HG02588 (cell line): ENCODE measurements at regions not wholly inside any gene's neighbourhood (a gene's known extent, or its start where the extent isn't known, plus 50 kb on each side); places are given as distances from the start of the nearest gene placed in this dataset.
"Not testable (repeated sequence)": the region's sequence is repeated elsewhere in the genome, so short reads cannot be mapped to it uniquely, and the experiment has no call there.

Experiments
- ATAC-seq: cut with Tn5 transposase; IDR thresholded peaks from one replicate; pipeline ENCODE4 v1.9.1; 2021; ENCODE audit warnings: mild to moderate bottlenecking, moderate library complexity; ENCODE audit not compliant: unreplicated experiment

DNA sequence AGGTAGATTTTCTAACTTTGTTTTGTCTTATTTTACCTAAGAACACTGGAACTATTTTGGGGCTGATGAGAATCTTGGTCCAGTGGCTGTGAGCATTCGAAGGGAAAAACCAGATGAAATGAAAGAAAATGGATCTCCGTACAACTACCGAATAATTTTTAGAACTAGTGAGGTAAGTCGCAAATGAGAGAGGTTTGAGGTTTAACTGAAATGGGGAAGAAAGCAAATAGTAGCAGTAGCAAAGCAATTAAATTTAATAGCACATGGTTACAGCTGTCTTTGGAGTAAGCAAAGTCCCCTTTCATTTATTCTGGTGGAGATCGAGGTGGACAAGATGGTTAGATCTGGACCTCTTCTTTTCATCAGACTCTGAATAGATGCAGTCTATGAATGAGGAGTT lies 313.5 kb upstream of the RGS6 start:
- ATAC-seq: no peak

DNA sequence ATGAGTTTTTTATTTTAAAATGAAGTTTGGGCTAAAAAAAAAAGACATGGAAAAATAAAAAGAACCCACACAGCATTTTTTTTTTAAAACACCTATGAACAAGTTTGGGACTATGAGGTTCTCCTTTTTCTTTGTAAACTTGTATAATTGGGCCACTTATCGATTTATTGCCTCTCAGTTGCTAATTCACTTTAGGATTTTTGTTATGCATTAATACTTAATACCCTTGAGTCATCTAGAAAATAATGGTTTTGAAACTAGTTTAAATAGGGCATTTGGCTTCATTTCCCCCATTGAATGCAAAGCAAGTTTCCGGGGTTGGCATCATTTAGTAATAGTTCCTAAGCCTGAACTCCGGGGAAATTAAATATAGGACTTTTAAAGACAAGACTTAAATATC lies 312.8 kb upstream of the RGS6 start:
- no peak for ATAC-seq

DNA sequence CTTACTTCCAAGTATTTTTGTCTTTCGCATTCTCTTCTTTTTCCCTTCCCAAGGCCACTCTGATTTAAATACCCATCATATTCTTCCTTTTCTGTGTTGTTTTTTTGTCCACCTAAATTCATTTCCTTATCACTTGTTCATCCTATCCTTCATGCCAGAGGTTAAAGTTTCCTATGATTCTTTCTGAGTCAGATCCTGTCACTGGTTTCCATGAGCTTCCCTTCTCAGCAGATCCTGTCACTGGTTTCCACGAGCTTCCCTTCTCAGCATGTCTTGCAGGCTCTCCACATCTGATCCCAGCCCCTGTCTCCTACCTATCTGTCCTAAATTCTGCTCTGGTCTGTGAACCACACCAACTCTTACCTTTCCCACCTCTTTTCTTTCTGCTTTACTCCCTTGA lies 311.8 kb upstream of the RGS6 start:
- no peak for ATAC-seq

DNA sequence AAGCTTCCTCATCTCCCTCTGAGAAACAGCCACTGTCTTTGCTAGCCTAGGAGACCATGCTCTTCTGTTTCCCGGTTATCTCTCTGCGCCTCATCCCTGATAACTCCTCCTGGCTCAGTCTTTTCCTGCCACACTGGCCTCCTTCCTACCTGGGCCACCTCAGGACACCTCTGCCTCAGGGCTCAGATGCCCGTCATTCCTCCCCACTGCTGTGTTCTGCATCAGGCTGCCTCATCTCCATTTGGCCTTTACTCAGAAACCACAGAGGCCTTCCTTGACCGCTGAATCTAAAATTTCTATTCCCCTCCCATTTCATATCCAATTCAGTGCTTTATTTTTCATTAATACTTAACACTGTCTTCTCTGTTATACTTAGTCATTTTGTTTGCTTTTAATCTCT lies 311.0 kb upstream of the RGS6 start:
- ATAC-seq: no peak

DNA sequence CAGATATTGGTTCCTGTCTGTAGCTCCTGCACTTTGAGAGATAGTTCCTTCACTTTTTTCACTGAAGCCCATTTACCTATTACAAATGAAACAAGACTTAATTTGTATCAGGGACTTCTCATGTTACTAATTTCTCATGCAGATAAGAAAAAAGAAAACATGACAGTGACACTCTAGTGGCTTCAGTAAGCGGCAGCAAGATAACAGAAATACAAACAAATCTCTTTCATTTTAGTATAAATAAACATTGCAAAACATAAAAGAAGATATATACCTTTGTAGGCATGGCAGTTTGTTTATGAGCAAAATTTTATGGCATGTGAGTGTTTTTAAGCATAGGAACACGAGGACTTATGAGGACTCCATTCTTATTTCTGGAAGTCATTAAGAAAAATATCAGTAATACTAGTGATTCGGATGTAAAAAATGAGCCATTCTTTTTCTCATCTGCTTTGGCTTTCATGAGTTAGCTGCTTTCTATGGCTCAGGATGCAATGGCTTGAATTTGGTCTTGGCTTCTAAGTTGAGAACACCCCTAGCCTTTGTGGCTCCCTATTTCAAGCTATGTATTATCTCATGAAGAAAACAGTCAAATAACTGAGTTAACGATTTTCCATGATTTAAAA lies 310.1 kb upstream of the RGS6 start:
- no peak for ATAC-seq

DNA sequence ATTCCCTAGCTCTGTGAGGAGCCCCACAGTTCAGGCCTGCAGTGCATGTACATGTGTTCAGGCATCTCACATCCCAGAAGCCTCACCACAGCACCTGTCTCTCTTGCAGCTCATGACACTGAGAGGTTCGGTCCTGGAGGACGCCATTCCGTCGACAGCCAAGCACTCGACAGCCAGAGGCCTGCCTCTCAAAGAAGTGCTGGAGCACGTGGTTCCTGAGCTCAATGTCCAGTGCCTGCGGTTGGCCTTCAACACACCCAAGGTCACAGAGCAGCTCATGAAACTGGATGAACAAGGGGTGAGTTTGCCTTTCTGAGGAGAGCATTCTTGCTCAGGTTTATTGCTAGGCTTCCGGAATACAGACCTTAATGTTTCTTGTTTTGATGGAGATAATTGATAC lies 308.3 kb upstream of the RGS6 start:
- ATAC-seq: no peak

DNA sequence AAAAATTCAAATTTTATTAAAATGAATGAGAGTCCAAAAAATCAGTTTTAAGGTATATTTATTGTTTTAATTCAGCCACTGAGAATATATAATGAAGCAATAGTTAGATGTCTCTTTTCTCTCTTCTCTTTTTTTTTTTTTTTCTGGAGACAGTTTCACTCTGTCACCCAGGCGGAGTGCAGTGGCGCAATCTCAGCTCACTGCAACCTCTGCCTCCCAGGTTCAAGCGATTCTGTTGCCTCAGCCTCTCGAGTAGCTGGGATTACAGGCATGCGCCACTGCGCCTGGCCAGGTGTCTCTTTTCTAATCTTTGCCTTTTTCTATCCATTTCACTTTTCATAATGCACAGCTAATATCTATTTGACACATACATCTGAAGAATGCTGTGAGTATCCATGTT lies 307.1 kb upstream of the RGS6 start:
- ATAC-seq: no peak

DNA sequence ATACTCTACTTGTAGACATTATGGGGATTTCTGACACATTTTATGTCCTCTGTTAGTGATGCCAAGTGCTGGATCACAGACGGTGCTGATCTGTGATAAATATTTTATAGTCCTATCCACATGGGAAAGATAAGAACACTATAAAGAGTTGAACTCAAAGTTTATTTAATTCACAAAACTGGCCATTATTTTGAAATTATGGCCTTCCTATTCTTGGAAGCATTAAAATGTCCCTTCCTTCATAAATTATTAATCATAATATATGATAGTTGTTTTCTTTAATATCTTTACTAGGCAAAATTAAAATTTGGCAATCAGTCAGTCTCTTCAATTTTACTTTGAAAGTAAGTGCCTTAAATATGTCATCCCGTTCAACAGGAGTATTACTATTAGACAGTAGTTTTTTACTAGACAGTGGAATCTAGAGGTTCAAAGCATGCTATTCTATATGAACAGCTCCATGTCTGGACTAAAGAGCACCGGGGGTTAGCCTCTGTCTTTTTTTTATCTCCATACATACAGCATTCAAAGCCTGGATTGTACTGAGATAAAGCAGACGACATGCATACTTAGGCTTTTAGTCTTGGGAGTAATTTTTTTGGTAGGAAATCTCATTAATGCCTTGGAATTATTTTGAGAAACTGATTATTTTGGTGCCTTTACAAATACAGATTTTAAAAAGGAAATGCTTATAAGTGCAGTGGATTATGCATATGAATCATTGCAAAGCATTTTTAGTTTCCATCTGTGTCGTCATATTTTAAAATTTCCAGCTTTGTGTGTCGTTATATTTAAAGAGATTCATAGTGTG lies 306.1 kb upstream of the RGS6 start:
- ATAC-seq: no peak

DNA sequence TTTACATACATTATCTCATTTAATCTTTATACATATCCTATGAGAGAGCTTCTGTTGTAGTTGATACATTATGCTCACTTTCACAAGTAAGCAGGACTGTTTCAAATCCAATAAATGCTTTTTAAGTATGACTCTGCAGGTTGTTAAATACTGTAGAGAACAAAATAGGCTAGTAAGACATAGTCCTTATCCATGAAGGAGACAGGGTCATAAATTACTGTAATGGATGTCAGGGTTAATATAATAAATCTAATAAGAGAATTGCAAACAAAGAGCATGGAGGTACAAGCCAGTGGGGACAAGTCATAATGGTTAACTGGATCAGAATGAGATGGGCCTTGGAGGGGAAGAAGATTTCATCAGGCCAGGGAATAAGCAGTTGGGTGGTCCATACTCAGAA lies 303.8 kb upstream of the RGS6 start:
- no peak for ATAC-seq

DNA sequence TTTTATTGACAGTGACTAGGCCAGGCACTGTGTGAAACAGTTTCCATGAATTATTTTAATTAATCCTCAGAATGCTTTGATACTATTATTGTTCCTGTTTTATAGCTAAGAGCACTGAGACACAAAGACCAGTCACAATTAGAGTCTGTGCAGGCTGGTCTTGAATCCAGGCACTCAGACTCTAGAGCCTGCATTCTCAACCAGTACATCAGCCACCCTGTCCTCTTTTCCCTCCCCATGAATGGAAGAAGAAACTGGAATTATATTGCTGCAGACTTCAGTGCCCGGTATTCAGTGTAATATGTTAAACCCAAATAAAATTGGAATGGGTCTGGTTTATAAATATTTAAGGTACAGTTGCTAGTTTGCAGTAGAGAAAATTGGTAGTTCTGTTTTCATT lies 303.0 kb upstream of the RGS6 start:
- no peak for ATAC-seq

DNA sequence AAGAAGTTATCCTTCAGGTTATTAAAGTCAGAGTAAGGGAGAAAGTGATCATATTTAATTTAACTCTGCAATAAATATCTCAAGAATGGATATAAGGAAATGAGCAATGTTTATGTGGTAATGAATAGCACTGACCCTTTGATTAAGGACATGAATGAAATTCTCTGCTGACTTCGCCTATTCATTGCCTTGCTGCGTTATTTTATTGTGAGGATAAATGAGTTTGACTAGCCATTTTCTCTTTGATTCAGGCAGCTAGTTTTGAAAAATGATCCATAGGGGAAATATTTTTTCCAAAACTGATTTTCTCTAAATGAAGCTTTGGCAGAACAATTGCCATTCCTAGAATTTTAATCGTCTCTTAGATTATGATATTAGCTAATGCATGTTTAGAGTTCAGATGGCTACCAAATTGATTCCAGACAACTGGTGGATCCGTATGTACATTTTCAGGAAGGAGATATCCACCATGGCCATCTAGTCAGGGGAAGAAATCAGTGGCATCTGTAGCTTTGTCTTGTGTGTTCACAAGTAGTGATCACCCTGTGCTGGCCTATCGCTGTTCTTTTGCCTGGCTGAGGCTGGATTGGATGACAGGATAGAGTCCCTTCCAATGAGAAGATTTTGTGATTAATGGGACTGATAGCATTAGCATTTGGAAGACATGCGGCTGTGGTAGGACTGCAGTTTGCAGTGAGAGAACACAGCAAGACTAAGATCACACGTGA lies 302.3 kb upstream of the RGS6 start:
- no peak for ATAC-seq

DNA sequence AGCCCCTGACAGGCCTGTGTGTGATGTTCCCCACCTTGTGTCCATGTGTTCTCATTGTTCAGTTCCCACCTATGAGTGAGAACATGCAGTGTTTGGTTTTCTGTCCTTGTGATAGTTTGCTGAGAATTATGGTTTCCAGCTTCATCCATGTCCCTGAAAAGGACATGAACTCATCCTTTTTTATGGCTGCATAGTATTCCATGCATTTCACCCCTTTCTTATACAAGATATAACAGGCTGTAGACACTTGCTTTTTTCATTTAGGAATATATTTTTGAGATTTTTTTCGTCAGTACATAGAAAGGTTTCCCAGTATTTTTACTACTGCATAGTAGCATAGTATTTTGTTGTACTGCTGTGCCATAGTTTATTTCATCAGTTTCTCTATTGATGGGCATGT lies 301.2 kb upstream of the RGS6 start:
- not testable (repeated sequence) for ATAC-seq

DNA sequence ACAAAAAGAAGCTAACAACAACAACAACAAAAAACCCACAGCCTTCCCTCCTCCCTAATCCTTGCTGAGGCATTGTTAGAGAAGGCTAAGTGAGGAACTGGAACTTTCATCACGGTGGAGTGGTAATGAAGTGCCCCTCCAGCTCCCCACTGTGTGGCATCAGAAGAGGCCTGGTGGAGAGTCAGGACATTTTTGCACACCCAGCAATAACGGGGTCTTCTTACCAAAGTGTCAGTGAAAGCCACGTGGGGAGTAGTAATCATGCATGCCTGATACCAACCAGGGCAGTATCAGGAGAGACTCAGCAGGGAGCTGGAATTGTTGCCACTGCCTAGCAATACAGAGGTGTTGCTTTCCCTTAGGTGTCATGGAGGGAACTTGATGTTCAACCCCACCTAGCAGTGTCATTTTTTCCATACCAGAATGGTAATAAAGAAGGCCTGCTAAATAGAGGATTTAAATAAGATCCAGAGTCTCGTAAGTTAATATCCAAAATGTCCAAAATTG lies 299.7 kb upstream of the RGS6 start:
- ATAC-seq: no peak

DNA sequence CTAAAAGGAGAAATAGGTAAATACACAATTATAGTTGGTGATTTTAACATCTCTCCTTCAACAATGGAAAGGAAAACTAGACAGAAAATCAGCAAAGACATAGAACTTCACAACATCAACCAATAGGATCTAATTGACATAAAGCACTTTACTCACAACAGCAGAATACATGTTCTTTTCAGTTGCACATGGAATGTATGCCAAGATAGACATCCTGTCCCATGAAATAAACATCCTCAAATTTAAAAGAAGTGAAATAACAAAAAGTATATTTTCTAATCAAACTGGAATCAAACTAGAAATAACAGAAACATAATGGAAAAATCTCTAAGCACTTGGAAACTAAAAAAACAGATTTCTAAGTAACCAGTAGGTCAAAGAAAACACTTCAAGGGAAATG lies 296.2 kb upstream of the RGS6 start:
- no peak for ATAC-seq

DNA sequence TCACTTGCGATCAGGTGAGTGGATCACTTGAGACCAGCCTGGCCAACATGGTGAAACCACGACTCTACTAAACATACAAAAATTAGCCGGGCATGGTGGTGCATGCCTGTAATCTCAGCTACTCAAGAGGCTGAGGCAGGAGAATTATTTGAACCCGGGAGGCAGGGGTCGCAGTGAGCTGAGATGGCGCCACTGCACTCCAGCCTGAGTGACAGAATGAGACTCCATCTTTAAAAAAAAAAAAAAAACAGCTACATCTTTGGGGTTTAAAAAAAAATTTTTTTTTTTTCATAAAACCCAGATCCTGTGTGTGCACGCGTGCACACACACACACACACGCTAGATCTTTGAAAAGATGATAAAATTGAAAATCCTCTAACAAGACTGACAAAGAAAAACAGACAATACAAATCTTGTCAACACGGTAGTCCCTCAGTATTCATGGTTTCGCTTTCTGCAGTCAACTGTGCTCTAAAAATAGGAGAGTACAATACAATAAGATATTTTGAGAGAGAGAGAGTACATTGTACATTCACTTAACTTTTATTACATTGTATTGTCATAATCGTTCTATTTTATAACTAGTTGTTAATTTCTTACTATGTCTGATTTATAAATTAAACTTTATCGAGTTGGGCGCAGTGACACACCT lies 295.3 kb upstream of the RGS6 start:
- ATAC-seq: no peak

DNA sequence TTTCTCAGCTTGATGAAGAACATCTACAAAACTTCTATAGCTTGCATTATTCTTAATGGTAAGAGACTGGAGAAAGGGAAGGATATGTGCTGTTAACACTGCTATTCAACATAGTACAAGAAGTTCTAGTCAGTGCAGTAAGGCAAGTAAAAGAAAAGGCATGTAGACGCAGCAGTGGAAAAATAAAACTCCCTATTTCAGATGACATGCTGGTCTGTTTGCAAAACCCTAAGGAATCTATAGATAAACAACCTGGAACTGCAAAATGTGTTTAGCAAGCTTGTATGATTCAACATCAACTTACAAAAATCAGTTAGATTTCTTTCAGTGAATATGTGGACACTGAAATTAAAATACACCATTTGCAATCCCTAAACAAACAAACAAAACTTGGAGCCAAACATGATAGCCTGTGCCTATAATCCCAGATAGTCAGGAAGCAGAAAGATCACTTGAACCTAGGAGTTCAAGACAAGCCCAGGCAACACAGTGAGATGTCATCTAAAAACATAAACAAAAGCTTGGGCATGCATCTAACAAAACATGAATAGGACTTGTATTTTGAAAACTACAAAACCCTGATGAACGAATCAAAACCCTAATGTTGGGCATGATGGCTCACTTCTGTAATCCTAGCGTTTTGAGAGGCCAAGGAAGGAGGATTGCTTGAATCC lies 293.6 kb upstream of the RGS6 start:
- ATAC-seq: no peak

DNA sequence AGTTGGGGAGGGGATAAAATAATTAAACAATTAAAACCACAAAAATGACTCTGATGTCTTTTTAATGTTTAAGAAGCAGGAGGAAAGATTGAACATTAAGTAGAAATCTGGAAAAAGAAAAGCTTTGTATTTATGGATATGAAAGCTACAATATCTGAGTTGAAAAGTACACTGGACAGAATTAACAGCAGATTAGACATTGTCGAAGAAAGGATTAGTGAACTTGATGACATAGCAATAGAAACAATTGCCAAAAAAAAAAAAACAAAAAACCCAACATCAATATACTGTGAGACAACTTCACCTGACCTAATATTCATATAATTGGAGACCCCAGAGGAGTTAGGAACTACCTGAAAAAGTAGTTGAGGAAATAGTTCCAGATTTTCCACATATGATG lies 289.5 kb upstream of the RGS6 start:
- no peak for ATAC-seq

DNA sequence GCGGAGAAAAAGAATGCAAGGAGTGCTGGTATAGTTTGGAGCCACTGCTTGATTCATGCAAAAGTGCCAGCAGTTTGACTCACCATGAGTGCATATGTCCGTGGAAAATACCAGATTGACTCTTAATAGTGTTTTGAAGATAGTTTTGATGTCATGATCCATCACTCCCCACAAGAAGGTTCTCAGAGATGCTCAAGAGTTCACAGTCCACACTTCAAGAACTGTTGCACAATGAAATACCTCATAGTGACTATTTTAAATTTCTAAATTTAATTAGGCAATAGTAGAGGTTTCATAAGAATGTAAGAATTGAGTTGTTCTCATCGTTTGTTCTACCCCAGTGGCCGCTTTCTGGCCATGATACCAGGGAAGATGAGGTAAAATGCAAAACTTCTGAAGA lies 286.6 kb upstream of the RGS6 start:
- no peak for ATAC-seq

DNA sequence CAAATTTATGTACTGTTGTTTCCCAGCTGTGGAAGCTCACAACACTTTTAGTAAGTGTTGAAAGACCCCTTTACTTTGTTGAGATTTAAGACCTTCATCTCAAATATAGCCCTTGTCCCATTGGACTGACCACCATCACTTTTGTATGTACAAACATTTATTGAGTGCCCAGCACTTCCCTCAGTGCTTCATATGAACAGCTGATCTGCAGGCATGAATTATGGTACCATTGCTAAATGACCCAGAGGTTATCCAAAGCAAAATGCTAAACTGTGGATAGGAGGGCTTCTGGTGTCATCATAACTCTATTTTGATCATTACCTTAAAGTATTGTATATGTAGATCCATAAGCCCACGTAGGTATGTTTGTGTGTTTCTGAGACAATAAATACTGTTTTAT lies 285.7 kb upstream of the RGS6 start:
- ATAC-seq: no peak

DNA sequence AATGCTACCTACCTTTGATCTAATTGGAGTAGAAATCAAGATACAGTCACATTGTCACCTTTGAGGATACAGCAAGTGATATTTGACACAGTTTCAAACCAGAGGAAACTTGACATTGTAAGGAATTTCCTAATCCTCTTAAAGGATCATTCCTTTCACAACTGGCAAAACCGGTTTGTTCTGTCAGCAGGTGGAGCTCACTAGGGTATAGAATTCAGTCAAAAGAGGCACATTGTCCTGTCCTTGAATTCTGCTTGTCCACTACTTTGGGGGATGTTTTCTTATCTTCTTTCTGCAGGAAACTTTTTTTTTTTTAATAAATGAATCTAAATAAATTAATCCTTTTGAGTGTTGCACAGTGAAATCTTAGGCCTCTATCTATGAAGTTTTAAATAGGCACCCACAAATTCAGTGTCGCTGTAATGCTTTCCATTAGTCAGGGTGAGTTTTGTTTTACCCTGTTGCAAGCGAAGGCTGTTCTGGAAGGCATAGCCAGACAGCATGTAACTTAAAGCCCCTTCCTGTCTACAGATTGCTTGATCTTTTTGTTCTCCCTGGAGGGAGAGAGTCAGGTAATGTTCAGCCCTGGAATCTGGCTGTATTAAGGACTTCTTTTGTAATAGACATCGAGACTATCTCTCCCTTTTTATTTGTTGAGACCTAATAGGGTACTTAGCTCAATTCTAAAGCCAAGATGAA lies 285.0 kb upstream of the RGS6 start:
- no peak for ATAC-seq
